Suprapubic skin (tissue), 4 donors: ENCODE measurements at regions not wholly inside any gene's neighbourhood (a gene's known extent, or its start where the extent isn't known, plus 50 kb on each side); places are given as distances from the start of the nearest gene placed in this dataset.

Source experiments
- CTCF ChIP-seq, 2 donors: fragments of 200-600 bp in 1 of 2; fragments of 450-650 bp in 1 of 2; sonication (generic) in 1 of 2; IDR thresholded peaks; one replicate each; pipeline ENCODE4 v1.5.1; 2016 to 2019; ENCODE audit warnings: antibody characterized with exemption in 2 of 2, mild to moderate bottlenecking in 1 of 2, moderate library complexity in 1 of 2
- EP300 ChIP-seq: sonication (generic); formaldehyde crosslinking; IDR thresholded peaks from one replicate; pipeline ENCODE4 v1.6.1; 2017; ENCODE audit warnings: antibody characterized with exemption
- POLR2A ChIP-seq, 2 donors: fragments of 450-650 bp; IDR thresholded peaks; one replicate each; pipeline ENCODE4 v1.6.1; 2017; ENCODE audit warnings: antibody characterized with exemption in 2 of 2, mild to moderate bottlenecking in 2 of 2, moderate library complexity in 2 of 2
- POLR2AphosphoS5 ChIP-seq, 3 donors: sonication (generic); formaldehyde crosslinking; IDR thresholded peaks; one replicate each; pipeline ENCODE4 v1.6.1; 2017; ENCODE audit warnings: antibody characterized with exemption in 3 of 3

GRCh38 chr2:180672377-180672776 is 308.0 kb upstream of the UBE2E3 start:
- TF ChIP-seq POLR2AphosphoS5 (IDR thresholded peaks at IDR 0.05), result no peak
- TF ChIP-seq CTCF (IDR thresholded peaks at IDR 0.05), result no peak
- TF ChIP-seq EP300, result no peak
- TF ChIP-seq POLR2A (IDR thresholded peaks at IDR 0.05), result no peak
